Fibroblast of villous mesenchyme (primary cell): ENCODE measurements at regions not wholly inside any gene's neighbourhood (a gene's known extent, or its start where the extent isn't known, plus 50 kb on each side); places are given as distances from the start of the nearest gene placed in this dataset.

ENCODE experiments used
- DNase-seq: peaks from one replicate; pipeline ENCODE4 v3.0.0-alpha.2; 2010; ENCODE audit warnings: low read depth
- H3K4me3 ChIP-seq: 2 replicates; pipeline ENCODE4 v1.5.1; 2011; ENCODE audit warnings: low read depth, mild to moderate bottlenecking, low read length
- CTCF ChIP-seq: IDR thresholded peaks from 2 replicates; pipeline ENCODE4 v1.5.1; 2012; ENCODE audit warnings: low read depth, mild to moderate bottlenecking, low read length; ENCODE audit not compliant: insufficient read depth

- H3K4me3 ChIP-seq = no peak overlapping the region
- TF ChIP-seq CTCF = no peak
- DNase-seq = no peak
Measured at GRCh38 chr7:131182446-131183058, 145.1 kb upstream of the MKLN1 start.

GRCh38 chr7:131183072-131183471 lies 144.6 kb upstream of the MKLN1 start:
- H3K4me3 ChIP-seq = no peak overlapping the region
- DNase-seq = no peak

GRCh38 chr7:131183611-131184119 lies 144.0 kb upstream of the MKLN1 start:
- TF ChIP-seq CTCF = no peak
- DNase-seq = no peak

More at GRCh38 chr7:131183072-131183471, 144.6 kb upstream of the MKLN1 start:
- TF ChIP-seq CTCF = no peak

GRCh38 chr7:131186816-131187215 lies 140.9 kb upstream of the MKLN1 start:
- H3K4me3 ChIP-seq = no peak overlapping the region
- no peak for TF ChIP-seq CTCF
- DNase-seq = peak; percentile 52

More at GRCh38 chr7:131183611-131184119, 144.0 kb upstream of the MKLN1 start:
- H3K4me3 ChIP-seq = no peak overlapping the region

GRCh38 chr7:131188367-131189339 lies 139.0 kb upstream of the MKLN1 start:
- peak; percentile 97 for DNase-seq
- H3K4me3 ChIP-seq = no peak overlapping the region
- no peak for TF ChIP-seq CTCF

GRCh38 chr7:131189488-131189887 lies 138.2 kb upstream of the MKLN1 start:
- no peak overlapping the region for H3K4me3 ChIP-seq
- no peak for DNase-seq
- TF ChIP-seq CTCF = no peak
